Fibroblast of mammary gland (primary cell): ENCODE measurements at regions not wholly inside any gene's neighbourhood (a gene's known extent, or its start where the extent isn't known, plus 50 kb on each side); places are given as distances from the start of the nearest gene placed in this dataset.

ENCODE experiments used
- DNase-seq: peaks from one replicate; pipeline ENCODE4 v3.0.0-alpha.2; 2010; ENCODE audit warnings: low read depth
- H3K4me3 ChIP-seq: 2 replicates; pipeline ENCODE4 v1.5.1; 2011; ENCODE audit warnings: low read depth, mild to moderate bottlenecking, low read length, moderate library complexity; ENCODE audit not compliant: control insufficient read depth
- CTCF ChIP-seq: conservative IDR thresholded peaks from 2 replicates; pipeline ENCODE4 v1.5.1; 2011; ENCODE audit warnings: low read depth, low read length, inconsistent platforms; ENCODE audit not compliant: control insufficient read depth, insufficient read depth

GRCh38 chr1:170267317-170267716 lies 121.6 kb downstream of the NTMT2 start:
- TF ChIP-seq CTCF, result peak; percentile 25
- no peak overlapping the region for H3K4me3 ChIP-seq
- peak; percentile 49 for DNase-seq

DNA sequence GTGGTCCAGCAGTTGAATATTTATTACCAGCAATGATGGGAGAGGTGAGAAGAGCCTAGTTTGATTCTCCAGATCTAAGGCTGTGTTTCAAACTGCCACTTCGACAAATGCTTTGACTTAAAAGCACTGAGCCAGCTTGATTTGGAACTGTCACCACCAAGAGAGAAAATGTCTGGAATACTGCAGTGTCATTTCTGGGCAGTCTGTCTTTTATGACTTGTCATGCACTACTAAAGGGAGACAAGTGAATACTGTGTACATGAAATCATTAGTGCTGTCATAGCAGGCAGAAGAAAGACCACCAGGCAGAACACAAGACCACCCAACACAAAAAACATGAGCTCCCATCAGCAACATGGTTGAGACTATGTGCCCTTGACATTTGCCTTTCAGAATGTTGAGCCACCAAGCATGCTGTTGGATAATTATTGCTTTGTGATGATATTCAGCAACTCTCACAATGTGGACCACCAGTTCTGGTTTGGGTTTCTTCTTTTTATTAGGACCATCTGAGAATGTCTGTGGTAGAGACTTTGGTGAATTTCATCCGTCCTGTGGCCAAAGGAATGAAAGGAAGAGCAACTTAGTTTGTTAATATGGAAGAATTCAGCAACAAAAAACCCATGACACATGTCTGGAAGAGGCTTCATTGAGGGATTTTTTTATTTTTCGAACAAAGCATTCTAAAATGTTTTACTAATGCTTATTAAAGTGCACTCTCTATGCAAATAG lies 125.8 kb downstream of the NTMT2 start:
- H3K4me3 ChIP-seq, result no peak overlapping the region
- DNase-seq, result no peak
- TF ChIP-seq CTCF, result no peak

DNA sequence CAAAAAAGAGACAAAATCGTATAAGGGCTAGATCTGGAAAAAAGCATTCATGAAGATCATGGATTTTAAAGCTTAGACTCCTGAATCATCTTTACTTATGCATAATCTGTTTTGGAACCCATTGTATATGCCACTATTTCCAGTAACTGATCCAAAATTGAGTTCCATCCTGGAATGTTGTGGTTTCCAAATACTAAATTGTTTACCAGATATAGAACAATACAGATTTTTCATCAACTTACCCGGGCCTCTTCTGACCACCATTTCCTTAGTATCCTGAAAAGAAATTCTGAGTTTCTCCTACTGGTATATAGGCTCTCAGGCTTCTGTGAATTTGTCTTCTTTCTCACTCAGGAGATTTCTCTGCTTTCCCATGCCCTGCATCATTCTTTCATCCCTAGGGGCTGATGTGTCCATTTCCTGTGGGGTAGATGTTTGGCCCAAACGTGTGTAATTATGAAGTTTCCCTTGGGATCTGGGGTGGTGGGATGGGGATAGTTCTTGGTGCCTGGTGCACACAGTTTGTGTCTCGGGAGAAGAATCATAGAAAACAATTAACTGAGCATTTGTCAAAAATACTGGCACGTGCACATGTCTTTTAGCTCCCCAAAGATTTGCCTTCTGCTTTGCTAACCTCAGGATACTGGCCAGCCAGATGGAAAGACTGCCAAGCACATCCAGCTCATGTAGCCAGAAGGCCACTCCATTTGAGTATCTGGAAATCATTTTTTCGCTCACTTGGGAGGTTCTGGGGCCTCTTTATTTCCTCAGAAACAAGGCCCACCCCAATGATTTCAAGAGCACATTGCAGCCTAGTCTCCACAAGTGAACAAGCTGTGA lies 127.8 kb downstream of the NTMT2 start:
- TF ChIP-seq CTCF, result no peak
- H3K4me3 ChIP-seq, result no peak overlapping the region
- peak; percentile 81 for DNase-seq

- no peak for TF ChIP-seq CTCF
Observed at GRCh38 chr1:170274131-170274501, 128.4 kb downstream of the NTMT2 start.

DNA sequence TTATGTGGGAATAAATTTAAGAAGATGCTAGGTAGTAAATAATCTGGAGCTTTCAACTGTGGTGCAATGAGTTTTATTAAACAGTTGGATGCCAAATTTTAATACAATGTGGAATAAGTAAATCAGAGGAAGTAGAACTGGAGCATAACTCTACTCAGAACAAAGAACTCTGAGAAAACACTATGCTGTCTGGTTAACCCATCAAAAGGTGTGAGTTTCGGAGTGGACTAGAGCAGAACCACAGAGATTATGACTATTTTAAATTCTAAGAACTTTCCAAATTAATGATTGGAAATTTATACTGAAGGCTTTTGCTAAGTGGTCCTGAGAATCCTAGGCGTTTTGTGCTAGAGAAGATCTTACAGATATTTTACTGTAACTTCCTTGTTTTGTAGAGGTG lies 132.2 kb downstream of the NTMT2 start:
- H3K4me3 ChIP-seq, result no peak overlapping the region
- TF ChIP-seq CTCF, result no peak
- no peak for DNase-seq

More at GRCh38 chr1:170274131-170274501, 128.4 kb downstream of the NTMT2 start:
- DNase-seq, result peak; percentile 45
- H3K4me3 ChIP-seq, result no peak overlapping the region

GRCh38 chr1:170284016-170284415 lies 138.3 kb downstream of the NTMT2 start:
- TF ChIP-seq CTCF, result no peak
- no peak overlapping the region for H3K4me3 ChIP-seq
- DNase-seq, result no peak
